Trophoblast cell (in vitro differentiated cells and primary cell): ENCODE measurements at regions not wholly inside any gene's neighbourhood (a gene's known extent, or its start where the extent isn't known, plus 50 kb on each side); places are given as distances from the start of the nearest gene placed in this dataset.

Experiments
- DNase-seq, 2 donors: peaks; one replicate each; pipeline ENCODE4 v3.0.0-alpha.2; 2016
- H2AFZ ChIP-seq: 2 replicates; pipeline ENCODE4 v1.6.1; 2013; ENCODE audit warnings: low read length, moderate library complexity, mild to moderate bottlenecking; ENCODE audit not compliant: insufficient read depth, poor library complexity
- H2AK5ac ChIP-seq: 2 replicates; pipeline ENCODE4 v1.6.1; 2013; ENCODE audit warnings: mild to moderate bottlenecking, low read length
- H2BK120ac ChIP-seq: 2 replicates; pipeline ENCODE4 v1.6.1; 2013; ENCODE audit warnings: low read length, mild to moderate bottlenecking, moderate library complexity; ENCODE audit not compliant: insufficient read depth, poor library complexity
- H2BK12ac ChIP-seq: 2 replicates; pipeline ENCODE4 v1.6.1; 2013; ENCODE audit warnings: mild to moderate bottlenecking, low read length, moderate library complexity
- H2BK5ac ChIP-seq: 2 replicates; pipeline ENCODE4 v1.6.1; 2013; ENCODE audit warnings: low read length, low read depth, moderate library complexity, mild to moderate bottlenecking; ENCODE audit not compliant: poor library complexity
- H3K14ac ChIP-seq: 2 replicates; pipeline ENCODE4 v1.6.1; 2013; ENCODE audit warnings: mild to moderate bottlenecking, low read length
- H3K18ac ChIP-seq: 2 replicates; pipeline ENCODE4 v1.6.1; 2013; ENCODE audit warnings: mild to moderate bottlenecking, low read length
- H3K23ac ChIP-seq: 2 replicates; pipeline ENCODE4 v1.6.1; 2013; ENCODE audit warnings: low read length
- H3K27ac ChIP-seq: 2 replicates; pipeline ENCODE4 v1.5.1; 2013; ENCODE audit warnings: low read depth, mild to moderate bottlenecking, inconsistent platforms, low read length, moderate library complexity
- H3K27me3 ChIP-seq: 2 replicates; pipeline ENCODE4 v1.6.1; 2013; ENCODE audit warnings: inconsistent platforms, mild to moderate bottlenecking, low read length, moderate library complexity; ENCODE audit not compliant: insufficient read depth
- H3K36me3 ChIP-seq, 2 experiments: 1 replicate in 1 of 2; 2 replicates in 1 of 2; pipeline ENCODE4 v1.6.1; 2013; ENCODE audit warnings: low read length in 2 of 2, mild to moderate bottlenecking in 2 of 2, moderate library complexity in 1 of 2; ENCODE audit not compliant: insufficient read depth in 2 of 2, control insufficient read depth in 1 of 2
- H3K4ac ChIP-seq: 2 replicates; pipeline ENCODE4 v1.6.1; 2013; ENCODE audit warnings: low read depth, mild to moderate bottlenecking, low read length, moderate library complexity
- H3K4me1 ChIP-seq, 2 experiments: 1 replicate in 1 of 2; 2 replicates in 1 of 2; pipeline ENCODE4 v1.6.1; 2013; ENCODE audit warnings: low read length in 2 of 2, mild to moderate bottlenecking in 2 of 2, moderate library complexity in 1 of 2; ENCODE audit not compliant: insufficient read depth in 2 of 2, control insufficient read depth in 1 of 2
- H3K4me2 ChIP-seq: 2 replicates; pipeline ENCODE4 v1.6.1; 2013; ENCODE audit warnings: inconsistent platforms, mild to moderate bottlenecking, low read length, moderate library complexity
- H3K4me3 ChIP-seq: 2 replicates; pipeline ENCODE4 v1.5.1; 2013; ENCODE audit warnings: mild to moderate bottlenecking, low read depth, low read length, inconsistent platforms
- H3K79me1 ChIP-seq: one replicate; pipeline ENCODE4 v1.6.1; 2013; ENCODE audit warnings: low read length
- H3K79me2 ChIP-seq: 2 replicates; pipeline ENCODE4 v1.6.1; 2013; ENCODE audit warnings: low read length, mild to moderate bottlenecking; ENCODE audit not compliant: control insufficient read depth, insufficient read depth, poor library complexity
- H3K9ac ChIP-seq: 2 replicates; pipeline ENCODE4 v1.6.1; 2013; ENCODE audit warnings: mild to moderate bottlenecking, low read length
- H3K9me3 ChIP-seq: 2 replicates; pipeline ENCODE4 v1.6.1; 2013; ENCODE audit warnings: low read depth, mild to moderate bottlenecking, control low read depth, inconsistent platforms, low read length; ENCODE audit not compliant: insufficient read depth
- H4K12ac ChIP-seq: 2 replicates; pipeline ENCODE4 v1.6.1; 2013; ENCODE audit warnings: low read depth, mild to moderate bottlenecking, low read length, moderate library complexity
- H4K8ac ChIP-seq: 2 replicates; pipeline ENCODE4 v1.6.1; 2013; ENCODE audit warnings: low read depth, mild to moderate bottlenecking, low read length, moderate library complexity
- H4K91ac ChIP-seq: one replicate; pipeline ENCODE4 v1.6.1; 2013; ENCODE audit warnings: low read depth, mild to moderate bottlenecking, low read length, moderate library complexity
- WGBS: extraction: QIAGEN DNeasy Blood & Tissue Kit; methylation state at CpG from one replicate; pipeline ENCODE4 v1.1.7; 2013; ENCODE audit warnings: missing lambda C conversion rate; ENCODE audit not compliant: insufficient read length, insufficient coverage; ENCODE audit errors: extremely low coverage; 5-methylcytosine and 5-hydroxymethylcytosine counted together

DNA sequence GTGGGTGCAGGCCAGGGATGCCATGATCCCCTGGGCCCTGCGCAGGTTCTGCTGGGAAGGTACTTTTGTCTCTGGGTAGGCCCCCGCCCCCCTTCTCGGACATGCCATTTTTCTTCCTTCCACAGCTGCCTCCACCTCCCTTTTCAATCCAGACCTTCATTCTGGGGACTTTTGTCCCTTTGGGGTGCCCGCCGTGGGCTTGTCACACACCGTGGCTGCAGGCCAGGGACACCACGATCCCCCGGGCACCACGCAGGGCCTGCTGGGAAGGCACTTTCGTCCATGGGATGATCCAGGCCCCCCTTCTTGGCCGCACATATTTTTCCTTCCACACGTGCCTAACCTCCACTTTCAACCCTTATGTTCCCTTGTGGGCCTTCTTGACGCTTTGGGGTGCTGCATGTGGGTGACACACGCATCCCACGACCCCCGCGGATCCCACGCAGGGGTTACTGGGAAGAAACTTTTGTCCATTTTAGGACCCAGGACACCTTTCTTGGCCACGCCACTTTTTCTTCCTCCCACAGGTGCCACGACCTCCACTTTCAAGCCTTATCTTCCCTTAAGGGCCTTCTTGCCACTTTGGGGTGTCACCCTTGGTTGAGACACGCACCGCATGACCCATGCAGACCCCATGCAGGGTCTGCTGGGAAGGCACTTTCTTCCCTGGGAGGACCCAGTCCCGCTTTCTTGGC lies 272.5 kb downstream of the ALG10 start:
- Histone ChIP-seq H2AFZ (no peak overlapping the region), H3K79me2 (no peaks in the 10 kb centered on the region), H3K14ac (no peak overlapping the region), H4K91ac (no peak overlapping the region), H4K12ac (no peak overlapping the region), H3K36me3 (no peaks in the 10 kb centered on the region), H3K4me3 (no peak overlapping the region), H2BK5ac (no peak overlapping the region), H2BK12ac (no peak overlapping the region), H3K27ac (no peak overlapping the region), H2AK5ac (no peak overlapping the region), H2BK120ac (no peak overlapping the region), H4K8ac (no peak overlapping the region), H3K27me3 (no peaks in the 10 kb centered on the region), H3K79me1 (no peaks in the 10 kb centered on the region), H3K4me1 (no peaks in the 10 kb centered on the region), H3K23ac (no peak overlapping the region), H3K9ac (no peak overlapping the region), H3K18ac (no peak overlapping the region), H3K4ac (no peak overlapping the region), H3K9me3 (peaks cover 98% of the 10 kb centered on the region), H3K4me2 (no peak overlapping the region)
- DNase-seq, result no peak
- no CpG with 5 or more reads among the region's 23 CpGs for WGBS

DNA sequence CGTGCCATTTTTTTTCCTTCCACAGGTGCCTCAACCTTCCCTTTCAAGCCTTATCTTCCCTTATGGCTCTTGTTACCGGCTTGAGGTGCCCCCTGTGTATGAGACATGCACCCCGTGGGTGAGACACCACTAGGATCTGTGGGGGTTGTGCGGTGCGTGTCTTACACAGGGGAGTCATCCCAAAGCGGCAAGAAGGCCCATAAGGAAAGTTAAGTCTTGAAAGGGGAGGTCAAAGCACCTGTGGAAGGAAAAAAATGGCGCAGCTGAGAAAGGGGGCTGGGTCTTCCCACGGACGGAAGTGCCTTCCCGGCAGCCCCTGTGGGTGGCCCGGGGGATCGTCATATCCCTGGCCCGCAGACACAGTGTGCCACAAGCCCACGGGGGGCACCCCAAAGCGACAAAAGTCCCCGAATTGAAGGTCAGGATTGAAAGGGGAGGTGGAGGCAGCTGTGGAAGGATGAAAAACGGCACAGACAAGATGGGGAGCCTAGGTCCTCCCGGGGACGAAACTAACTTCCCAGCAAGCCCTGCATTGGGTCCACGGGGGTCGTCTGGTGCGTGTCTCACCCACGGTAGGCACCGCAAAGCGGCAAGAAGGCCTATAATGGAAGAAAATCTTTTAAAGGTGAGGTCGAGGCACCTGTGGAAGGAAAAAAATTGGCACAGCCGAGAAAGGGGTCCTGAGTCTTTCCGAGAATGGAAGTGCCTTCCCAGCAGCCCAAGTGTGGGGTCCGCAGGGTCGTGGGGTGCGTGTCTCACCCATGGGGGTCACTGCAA lies 273.3 kb downstream of the ALG10 start:
- H4K91ac ChIP-seq, result no peak overlapping the region
- no peaks in the 10 kb centered on the region for H3K4me1 ChIP-seq
- H2BK120ac ChIP-seq, result no peak overlapping the region
- no peak overlapping the region for H2BK12ac ChIP-seq
- no CpG with 5 or more reads among the region's 31 CpGs for WGBS
- H3K9ac ChIP-seq, result no peak overlapping the region
- no peak overlapping the region for H3K14ac ChIP-seq
- H3K18ac ChIP-seq, result no peak overlapping the region
- H2BK5ac ChIP-seq, result no peak overlapping the region
- H3K4me2 ChIP-seq, result no peak overlapping the region
- no peak overlapping the region for H3K4me3 ChIP-seq
- no peak overlapping the region for H2AK5ac ChIP-seq
- H4K12ac ChIP-seq, result no peak overlapping the region
- H3K9me3 ChIP-seq, result peaks cover 98% of the 10 kb centered on the region
- no peak for DNase-seq
- H3K27me3 ChIP-seq, result no peaks in the 10 kb centered on the region
- no peak overlapping the region for H3K27ac ChIP-seq
- no peaks in the 10 kb centered on the region for H3K79me2 ChIP-seq
- H3K4ac ChIP-seq, result no peak overlapping the region
- no peak overlapping the region for H2AFZ ChIP-seq
- no peak overlapping the region for H3K23ac ChIP-seq
- H3K79me1 ChIP-seq, result no peaks in the 10 kb centered on the region
- H3K36me3 ChIP-seq, result no peaks in the 10 kb centered on the region
- H4K8ac ChIP-seq, result no peak overlapping the region

DNA sequence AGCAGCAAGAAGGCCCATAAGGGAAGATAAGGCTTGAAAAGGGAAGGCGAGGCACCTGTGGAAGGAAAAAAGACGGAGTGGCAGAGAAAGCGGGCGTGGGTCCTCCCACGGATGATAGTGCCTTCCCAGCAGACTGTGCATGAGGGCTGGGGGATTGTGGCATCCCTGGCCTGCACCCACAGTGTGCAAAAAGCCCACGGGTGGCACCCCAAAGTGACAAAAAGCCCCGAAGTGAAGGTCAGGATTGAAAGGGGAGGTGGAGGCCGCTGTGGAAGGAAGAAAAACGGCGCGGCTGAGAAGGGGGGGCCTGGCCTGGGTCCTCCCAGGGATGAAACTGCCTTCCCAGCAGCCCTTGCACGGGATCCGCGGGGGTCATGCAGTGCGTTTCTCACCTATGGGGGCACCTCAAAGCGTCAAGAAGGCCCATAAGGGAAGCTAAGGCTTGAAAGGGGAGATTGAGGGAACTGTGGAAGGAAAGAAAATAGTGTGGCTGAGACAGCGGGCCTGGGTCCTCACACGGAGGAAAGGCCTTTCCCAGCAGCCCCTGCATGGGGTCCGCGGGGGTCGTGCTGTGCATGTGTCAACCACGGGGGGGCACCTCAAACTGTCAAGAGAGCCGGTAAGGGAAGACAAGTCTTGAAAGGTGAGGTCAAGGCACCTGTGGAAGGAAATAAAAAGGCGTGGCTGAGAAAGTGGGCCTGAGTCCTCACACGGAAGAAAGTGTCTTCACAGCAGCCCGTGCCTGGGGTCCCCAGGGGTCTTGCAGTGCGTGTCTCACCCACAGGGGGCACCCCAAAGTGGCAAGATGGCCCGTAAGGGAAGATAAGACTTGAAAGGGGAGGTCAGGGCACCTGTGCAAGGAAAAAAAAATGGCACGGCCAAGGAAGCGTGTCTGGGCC lies 274.1 kb downstream of the ALG10 start:
- Histone ChIP-seq H3K79me1 (no peaks in the 10 kb centered on the region), H3K9me3 (peaks cover 98% of the 10 kb centered on the region), H4K91ac (no peak overlapping the region), H2BK12ac (no peak overlapping the region), H3K79me2 (no peaks in the 10 kb centered on the region), H4K12ac (no peak overlapping the region), H3K36me3 (no peaks in the 10 kb centered on the region), H3K23ac (no peak overlapping the region), H3K27me3 (no peaks in the 10 kb centered on the region), H3K18ac (no peak overlapping the region), H3K14ac (no peak overlapping the region), H3K4me1 (no peaks in the 10 kb centered on the region), H4K8ac (no peak overlapping the region), H2BK5ac (no peak overlapping the region), H3K4ac (no peak overlapping the region), H3K27ac (no peak overlapping the region), H2AK5ac (no peak overlapping the region), H3K4me3 (no peak overlapping the region), H3K9ac (no peak overlapping the region), H2BK120ac (no peak overlapping the region), H2AFZ (no peak overlapping the region), H3K4me2 (no peak overlapping the region)
- WGBS, result no CpG with 5 or more reads among the region's 30 CpGs
- DNase-seq, result no peak

DNA sequence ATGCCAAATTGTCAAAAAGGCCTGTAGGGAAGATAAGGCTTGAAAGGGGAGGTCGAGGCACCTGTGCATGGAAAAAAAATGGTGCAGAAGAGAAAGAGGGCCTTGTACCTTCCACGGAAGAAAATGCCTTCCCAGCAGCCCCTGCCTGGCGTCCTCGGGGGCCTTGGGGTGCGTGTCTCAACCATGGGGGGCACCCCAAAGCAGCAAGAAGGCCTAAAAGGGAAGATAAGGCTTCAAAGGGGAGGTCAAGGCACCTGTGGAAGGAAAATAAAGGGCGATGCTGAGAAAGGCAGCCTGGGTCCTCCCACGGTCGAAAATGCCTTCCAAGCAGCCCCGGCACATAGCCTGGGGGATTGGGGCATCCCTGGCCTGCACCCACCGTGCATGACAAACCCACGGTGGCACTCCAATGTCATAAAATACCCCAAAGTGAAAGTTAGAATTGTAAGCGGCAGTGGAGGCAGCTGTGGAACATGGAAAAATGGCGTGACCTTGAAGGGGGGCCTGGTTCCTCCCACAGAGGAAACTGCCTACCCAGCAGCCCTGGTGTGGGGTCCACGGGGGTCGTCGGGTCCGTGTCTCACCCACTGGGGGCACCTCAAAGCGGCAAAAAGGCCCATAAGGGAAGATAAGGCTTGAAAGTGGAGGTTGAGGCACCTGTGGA lies 275.0 kb downstream of the ALG10 start:
- no peak overlapping the region for H3K27ac ChIP-seq
- H3K4me3 ChIP-seq, result no peak overlapping the region
- no peak overlapping the region for H3K14ac ChIP-seq
- no peak overlapping the region for H3K18ac ChIP-seq
- H3K79me2 ChIP-seq, result no peaks in the 10 kb centered on the region
- no peak for DNase-seq
- no peak overlapping the region for H2BK5ac ChIP-seq
- H3K4me1 ChIP-seq, result no peaks in the 10 kb centered on the region
- H4K91ac ChIP-seq, result no peak overlapping the region
- no peak overlapping the region for H4K12ac ChIP-seq
- H3K4ac ChIP-seq, result no peak overlapping the region
- H3K9me3 ChIP-seq, result peaks cover 97% of the 10 kb centered on the region
- no peak overlapping the region for H3K4me2 ChIP-seq
- no peak overlapping the region for H3K9ac ChIP-seq
- H4K8ac ChIP-seq, result no peak overlapping the region
- H2BK12ac ChIP-seq, result no peak overlapping the region
- H2AFZ ChIP-seq, result no peak overlapping the region
- no peaks in the 10 kb centered on the region for H3K27me3 ChIP-seq
- no peaks in the 10 kb centered on the region for H3K36me3 ChIP-seq
- H2AK5ac ChIP-seq, result no peak overlapping the region
- no CpG with 5 or more reads among the region's 18 CpGs for WGBS
- no peak overlapping the region for H3K23ac ChIP-seq
- H3K79me1 ChIP-seq, result no peaks in the 10 kb centered on the region
- H2BK120ac ChIP-seq, result no peak overlapping the region
